Stimulated activated CD8-positive, alpha-beta memory T cell treated with anti-CD3 and anti-CD28 coated beads, Interleukin-12 subunit alpha, Interleukin-12 subunit beta, amount 100 ng/mL, for 24 hours (primary cell): ENCODE measurements at regions not wholly inside any gene's neighbourhood (a gene's known extent, or its start where the extent isn't known, plus 50 kb on each side); places are given as distances from the start of the nearest gene placed in this dataset.

Experiments
- DNase-seq: peaks from one replicate; pipeline ENCODE4 v3.0.0-alpha.2; 2020; ENCODE audit errors: extremely low read depth

- no peak for DNase-seq
These were observed 725.8 kb upstream of the KIRREL3 start for GRCh38 chr11:127726367-127726766.

- DNase-seq: no peak
These were observed 723.1 kb upstream of the KIRREL3 start for GRCh38 chr11:127723714-127724113.

- DNase-seq: no peak
These were observed 712.7 kb upstream of the KIRREL3 start for GRCh38 chr11:127713226-127713625.

GRCh38 chr11:127711748-127712147 is 711.2 kb upstream of the KIRREL3 start:
- DNase-seq: no peak

- DNase-seq: no peak
These were observed 710.3 kb upstream of the KIRREL3 start for GRCh38 chr11:127710831-127711230.

- no peak for DNase-seq
These were observed 709.4 kb upstream of the KIRREL3 start for GRCh38 chr11:127709960-127710359.

GRCh38 chr11:127693686-127694085 is 693.1 kb upstream of the KIRREL3 start:
- DNase-seq: no peak

- no peak for DNase-seq
These were observed 682.8 kb upstream of the KIRREL3 start for GRCh38 chr11:127683321-127683720.

- no peak for DNase-seq
These were observed 679.4 kb upstream of the KIRREL3 start for GRCh38 chr11:127679816-127680545.

GRCh38 chr11:127678631-127679030 is 678.1 kb upstream of the KIRREL3 start:
- no peak for DNase-seq

GRCh38 chr11:127677660-127678425 is 677.3 kb upstream of the KIRREL3 start:
- DNase-seq: no peak

- no peak for DNase-seq
These were observed 675.0 kb upstream of the KIRREL3 start for GRCh38 chr11:127675581-127675980.

- DNase-seq: no peak
These were observed 674.2 kb upstream of the KIRREL3 start for GRCh38 chr11:127674754-127675153.

GRCh38 chr11:127670374-127671119 is 670.0 kb upstream of the KIRREL3 start:
- DNase-seq: no peak

- DNase-seq: no peak
These were observed 655.7 kb upstream of the KIRREL3 start for GRCh38 chr11:127656116-127656836.

GRCh38 chr11:127653076-127653475 is 652.5 kb upstream of the KIRREL3 start:
- DNase-seq: no peak

GRCh38 chr11:127651888-127652221 is 651.3 kb upstream of the KIRREL3 start:
- no peak for DNase-seq

GRCh38 chr11:127651175-127651887 is 650.8 kb upstream of the KIRREL3 start:
- DNase-seq: no peak

GRCh38 chr11:127649958-127650357 is 649.4 kb upstream of the KIRREL3 start:
- DNase-seq: no peak

- DNase-seq: no peak
These were observed 648.5 kb upstream of the KIRREL3 start for GRCh38 chr11:127649071-127649470.

- DNase-seq: no peak
These were observed 648.0 kb upstream of the KIRREL3 start for GRCh38 chr11:127648583-127648982.
